SU-DHL-6 (cell line): ENCODE measurements at regions not wholly inside any gene's neighbourhood (a gene's known extent, or its start where the extent isn't known, plus 50 kb on each side); places are given as distances from the start of the nearest gene placed in this dataset.

ENCODE experiments used
- H2AFZ ChIP-seq: fragments of 200-600 bp; sonication (generic); 2 replicates; pipeline ENCODE4 v1.6.1; 2014; ENCODE audit warnings: low read depth, mild to moderate bottlenecking, moderate library complexity, mixed read lengths, antibody characterized with exemption, low read length; ENCODE audit not compliant: severe bottlenecking
- H3F3A ChIP-seq: fragments of 200-600 bp; shearing (Covaris generic); 2 replicates; pipeline ENCODE4 v1.6.0; 2016; ENCODE audit warnings: antibody characterized with exemption, mild to moderate bottlenecking; ENCODE audit not compliant: insufficient read depth
- H3K27ac ChIP-seq: fragments of 200-600 bp; sonication (generic); 2 replicates; pipeline ENCODE4 v1.5.1; 2016; ENCODE audit warnings: low read depth, mild to moderate bottlenecking, low read length, moderate library complexity, mixed read lengths
- H3K27me3 ChIP-seq: fragments of 200-600 bp; sonication (generic), shearing (Covaris generic); 2 replicates; pipeline ENCODE4 v1.6.0; 2014; ENCODE audit warnings: mild to moderate bottlenecking, low read length
- H3K36me3 ChIP-seq: fragments of 200-600 bp; sonication (generic); 2 replicates; pipeline ENCODE4 v1.6.1; 2014; ENCODE audit warnings: mild to moderate bottlenecking, low read length, mixed read lengths
- H3K4me2 ChIP-seq: fragments of 300-600, 200-600 bp; shearing (Covaris generic), sonication (generic); 2 replicates; pipeline ENCODE4 v1.6.0; 2014; ENCODE audit warnings: low read length, low read depth, mild to moderate bottlenecking; ENCODE audit not compliant: poor library complexity, severe bottlenecking
- H3K4me3 ChIP-seq: fragments of 200-600 bp; sonication (generic); 2 replicates; pipeline ENCODE4 v1.5.1; 2014; ENCODE audit warnings: antibody characterized with exemption, low read length, mild to moderate bottlenecking, mixed read lengths; ENCODE audit not compliant: insufficient read depth, poor library complexity, severe bottlenecking
- H3K79me2 ChIP-seq: fragments of 200-600 bp; sonication (generic); 2 replicates; pipeline ENCODE4 v1.6.1; 2014; ENCODE audit warnings: mild to moderate bottlenecking, low read length, moderate library complexity; ENCODE audit not compliant: insufficient read depth
- H3K9ac ChIP-seq: fragments of 200-600 bp; sonication (generic); 2 replicates; pipeline ENCODE4 v1.7.0; 2014; ENCODE audit warnings: mild to moderate bottlenecking, low read length
- H3K9me2 ChIP-seq: fragments of 200-600 bp; sonication (generic); replicated peaks from 2 replicates; pipeline ENCODE4 v1.6.1; 2014; ENCODE audit warnings: low read length; ENCODE audit not compliant: insufficient read depth
- H3K9me3 ChIP-seq: fragments of 200-600 bp; sonication (generic); 2 replicates; pipeline ENCODE4 v1.6.1; 2014; ENCODE audit warnings: low read length, mixed read lengths; ENCODE audit not compliant: insufficient read depth
- H4K20me1 ChIP-seq: fragments of 200-600 bp; sonication (generic); 2 replicates; pipeline ENCODE4 v1.6.1; 2014; ENCODE audit warnings: low read depth, mild to moderate bottlenecking, antibody characterized with exemption, low read length, moderate library complexity, mixed read lengths
- EZH2phosphoT487 ChIP-seq: fragments of 200-600 bp; sonication (generic), shearing (Covaris generic); conservative IDR thresholded peaks from 2 replicates; pipeline ENCODE4 v1.6.1; 2018; ENCODE audit warnings: mild to moderate bottlenecking, antibody characterized with exemption, low read length, moderate library complexity, mixed read lengths
- TF ChIP-seq, protein P1 (sequence below): fragments of 200-600 bp; sonication (generic); IDR thresholded peaks from one replicate; pipeline ENCODE4 v1.5.1; 2017; ENCODE audit warnings: antibody characterized with exemption, mild to moderate bottlenecking, low read length, moderate library complexity; ENCODE audit not compliant: insufficient read depth, poor library complexity, severe bottlenecking

DNA sequence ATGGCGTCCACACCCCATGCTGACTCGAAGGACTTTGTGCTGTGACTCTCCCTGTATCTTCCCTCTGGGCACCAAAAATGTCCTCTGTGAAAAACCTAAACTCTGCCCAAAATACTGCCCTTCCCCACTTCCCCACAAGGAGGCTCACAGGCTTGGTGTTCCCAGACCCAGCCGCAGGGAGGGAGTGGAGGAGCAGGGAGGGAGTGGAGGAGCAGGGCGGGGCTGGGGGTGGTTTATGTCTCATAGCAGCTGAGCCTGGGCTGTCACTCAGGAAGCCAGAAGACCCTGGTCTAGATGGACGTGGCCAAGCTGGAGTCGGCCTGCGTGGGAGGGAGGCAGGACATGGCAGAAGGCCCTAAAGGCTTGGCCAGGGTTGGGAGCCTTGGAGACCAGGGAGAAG is 461.7 kb downstream of the PTPRU start:
- no peaks in the 10 kb centered on the region for H3K36me3 ChIP-seq
- no peaks in the 10 kb centered on the region for H4K20me1 ChIP-seq
- no peak overlapping the region for H3K4me3 ChIP-seq
- H3K27me3 ChIP-seq, result no peaks in the 10 kb centered on the region
- no peaks in the 10 kb centered on the region for H3K9me3 ChIP-seq
- no peaks in the 10 kb centered on the region for H3F3A ChIP-seq
- H3K9me2 ChIP-seq, result no peaks in the 10 kb centered on the region
- H3K4me2 ChIP-seq, result no peak overlapping the region
- TF ChIP-seq, protein P1, sequence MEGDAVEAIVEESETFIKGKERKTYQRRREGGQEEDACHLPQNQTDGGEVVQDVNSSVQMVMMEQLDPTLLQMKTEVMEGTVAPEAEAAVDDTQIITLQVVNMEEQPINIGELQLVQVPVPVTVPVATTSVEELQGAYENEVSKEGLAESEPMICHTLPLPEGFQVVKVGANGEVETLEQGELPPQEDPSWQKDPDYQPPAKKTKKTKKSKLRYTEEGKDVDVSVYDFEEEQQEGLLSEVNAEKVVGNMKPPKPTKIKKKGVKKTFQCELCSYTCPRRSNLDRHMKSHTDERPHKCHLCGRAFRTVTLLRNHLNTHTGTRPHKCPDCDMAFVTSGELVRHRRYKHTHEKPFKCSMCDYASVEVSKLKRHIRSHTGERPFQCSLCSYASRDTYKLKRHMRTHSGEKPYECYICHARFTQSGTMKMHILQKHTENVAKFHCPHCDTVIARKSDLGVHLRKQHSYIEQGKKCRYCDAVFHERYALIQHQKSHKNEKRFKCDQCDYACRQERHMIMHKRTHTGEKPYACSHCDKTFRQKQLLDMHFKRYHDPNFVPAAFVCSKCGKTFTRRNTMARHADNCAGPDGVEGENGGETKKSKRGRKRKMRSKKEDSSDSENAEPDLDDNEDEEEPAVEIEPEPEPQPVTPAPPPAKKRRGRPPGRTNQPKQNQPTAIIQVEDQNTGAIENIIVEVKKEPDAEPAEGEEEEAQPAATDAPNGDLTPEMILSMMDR, result no peak
- TF ChIP-seq EZH2phosphoT487, result no peak
- H3K27ac ChIP-seq, result no peak overlapping the region
- H2AFZ ChIP-seq, result no peak overlapping the region
- no peak overlapping the region for H3K9ac ChIP-seq
- H3K79me2 ChIP-seq, result no peaks in the 10 kb centered on the region

DNA sequence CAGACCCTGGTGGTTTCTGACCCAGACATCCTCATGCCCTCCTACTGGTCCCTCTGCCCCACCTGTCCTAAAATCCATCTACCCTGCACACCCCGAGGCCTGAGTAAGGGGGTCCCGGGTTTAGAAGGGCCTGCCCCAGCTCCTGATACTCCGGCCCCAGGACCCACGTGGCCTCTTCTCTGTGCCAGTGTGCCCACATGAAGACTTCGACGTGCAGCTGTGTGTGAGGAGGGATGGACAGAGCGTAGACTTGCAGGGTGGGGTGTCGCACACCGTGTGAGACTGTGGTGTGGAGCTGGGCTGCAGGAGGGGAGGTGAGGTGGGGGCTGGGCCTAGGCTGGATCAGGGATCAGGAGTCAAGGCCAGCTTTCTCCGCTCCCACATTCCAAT is 461.1 kb downstream of the PTPRU start:
- Histone ChIP-seq H3F3A (no peaks in the 10 kb centered on the region), H4K20me1 (no peaks in the 10 kb centered on the region), H3K27ac (no peak overlapping the region), H3K27me3 (no peaks in the 10 kb centered on the region), H2AFZ (no peak overlapping the region), H3K36me3 (no peaks in the 10 kb centered on the region), H3K4me2 (no peak overlapping the region), H3K9me2 (no peaks in the 10 kb centered on the region), H3K4me3 (no peak overlapping the region), H3K79me2 (no peaks in the 10 kb centered on the region), H3K9me3 (no peaks in the 10 kb centered on the region), H3K9ac (no peak overlapping the region)
- TF ChIP-seq, protein P1, result no peak
- no peak for TF ChIP-seq EZH2phosphoT487

DNA sequence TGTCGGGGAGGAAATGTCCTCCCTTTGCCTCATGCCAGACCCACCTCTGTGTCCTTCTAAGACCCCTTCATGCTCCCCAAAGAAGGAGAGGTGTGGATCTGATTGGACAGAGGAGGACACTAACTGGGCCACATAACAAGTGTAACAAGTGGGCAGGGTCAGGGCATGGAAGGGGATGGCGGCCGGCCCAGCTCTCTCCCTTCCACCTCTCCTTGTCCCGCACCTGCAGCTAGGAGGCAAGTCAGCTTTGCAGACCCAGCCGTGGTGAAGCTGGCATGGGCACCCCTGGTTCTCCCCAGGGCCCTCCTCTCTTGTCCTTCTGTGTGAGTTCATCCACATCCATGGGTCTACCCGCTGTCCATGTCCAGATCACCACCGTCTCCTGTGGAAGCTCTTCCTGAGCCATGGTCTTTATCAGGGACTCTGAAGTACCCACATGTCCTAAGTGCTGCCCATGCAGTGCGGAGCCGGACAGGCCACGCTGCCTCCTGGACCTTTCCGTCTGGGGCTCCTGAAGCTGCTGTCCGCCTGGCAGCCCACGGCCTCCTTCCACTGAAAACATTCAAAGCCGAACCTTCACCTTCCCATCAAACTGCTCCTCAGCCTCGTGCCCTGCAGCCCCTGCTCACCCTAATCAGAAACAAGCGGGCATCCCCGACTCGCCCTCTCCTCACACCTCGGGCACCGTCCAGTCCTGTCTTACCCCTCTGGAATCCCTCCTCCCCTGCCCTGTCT is 460.5 kb downstream of the PTPRU start:
- H3K4me3 ChIP-seq, result no peak overlapping the region
- H4K20me1 ChIP-seq, result no peaks in the 10 kb centered on the region
- no peaks in the 10 kb centered on the region for H3K9me3 ChIP-seq
- H3K4me2 ChIP-seq, result no peak overlapping the region
- H3K36me3 ChIP-seq, result no peaks in the 10 kb centered on the region
- H3K79me2 ChIP-seq, result no peaks in the 10 kb centered on the region
- no peaks in the 10 kb centered on the region for H3K27me3 ChIP-seq
- H2AFZ ChIP-seq, result no peak overlapping the region
- no peak overlapping the region for H3K9ac ChIP-seq
- H3F3A ChIP-seq, result no peaks in the 10 kb centered on the region
- TF ChIP-seq, protein P1, result no peak
- TF ChIP-seq EZH2phosphoT487, result no peak
- H3K9me2 ChIP-seq, result no peaks in the 10 kb centered on the region
- no peak overlapping the region for H3K27ac ChIP-seq
